Small intestine (tissue), 7 donors: ENCODE measurements at regions not wholly inside any gene's neighbourhood (a gene's known extent, or its start where the extent isn't known, plus 50 kb on each side); places are given as distances from the start of the nearest gene placed in this dataset.
A peak's percentile ranks its signal among the peaks of the same experiment; 100 is the strongest.

Source experiments
- DNase-seq, 2 donors: peaks; one replicate each; pipeline versions ENCODE4 v3.0.0 to v3.0.0-alpha.2; 2013
- FAIRE-seq: peaks from 2 replicates; lab custom pipeline; 2012; peaks lifted over from hg19 to GRCh38; lab: Jason Lieb, UNC
- H3K27ac ChIP-seq, 3 donors: one replicate each; pipeline ENCODE4 v1.5.1; 2013; ENCODE audit warnings: low read length in 2 of 3, mild to moderate bottlenecking in 2 of 3, control low read depth in 1 of 3, inconsistent platforms in 1 of 3, low read depth in 1 of 3, moderate library complexity in 1 of 3
- H3K27me3 ChIP-seq, 3 donors: one replicate each; pipeline ENCODE4 v1.6.1; 2013; ENCODE audit warnings: low read length in 3 of 3, inconsistent platforms in 1 of 3; ENCODE audit not compliant: control insufficient read depth in 3 of 3, insufficient read depth in 3 of 3
- H3K36me3 ChIP-seq, 3 donors: one replicate each; pipeline ENCODE4 v1.6.1; 2013; ENCODE audit warnings: low read length in 3 of 3, inconsistent platforms in 1 of 3, low read depth in 1 of 3, mild to moderate bottlenecking in 1 of 3, moderate library complexity in 1 of 3; ENCODE audit not compliant: control insufficient read depth in 3 of 3, insufficient read depth in 2 of 3
- H3K4me1 ChIP-seq, 3 donors: one replicate each; pipeline ENCODE4 v1.6.1; 2013; ENCODE audit warnings: low read length in 2 of 3, inconsistent platforms in 1 of 3, low read depth in 1 of 3, mild to moderate bottlenecking in 1 of 3, moderate library complexity in 1 of 3; ENCODE audit not compliant: control insufficient read depth in 3 of 3, insufficient read depth in 2 of 3
- H3K4me3 ChIP-seq, 3 donors: one replicate each; pipeline ENCODE4 v1.5.1; 2013; ENCODE audit warnings: low read length in 3 of 3, control low read depth in 1 of 3, inconsistent platforms in 1 of 3, low read depth in 1 of 3, mild to moderate bottlenecking in 1 of 3, moderate library complexity in 1 of 3
- H3K9me3 ChIP-seq, 2 donors: one replicate each; pipeline ENCODE4 v1.6.1; 2013; ENCODE audit warnings: low read depth in 1 of 2, low read length in 1 of 2; ENCODE audit not compliant: control insufficient read depth in 2 of 2, insufficient read depth in 1 of 2
- WGBS, 3 donors: extraction: QIAGEN DNeasy Blood & Tissue Kit; methylation state at CpG; one replicate each; pipeline ENCODE4 v1.1.7; 2013; 5-methylcytosine and 5-hydroxymethylcytosine counted together
- donor health status: healthy with polysubstance abuse.
- donor health status: control.
- donor health status: control.
- donor health status: Bipolar disorder and iron deficiency.
- donor health status: healthy.

DNA sequence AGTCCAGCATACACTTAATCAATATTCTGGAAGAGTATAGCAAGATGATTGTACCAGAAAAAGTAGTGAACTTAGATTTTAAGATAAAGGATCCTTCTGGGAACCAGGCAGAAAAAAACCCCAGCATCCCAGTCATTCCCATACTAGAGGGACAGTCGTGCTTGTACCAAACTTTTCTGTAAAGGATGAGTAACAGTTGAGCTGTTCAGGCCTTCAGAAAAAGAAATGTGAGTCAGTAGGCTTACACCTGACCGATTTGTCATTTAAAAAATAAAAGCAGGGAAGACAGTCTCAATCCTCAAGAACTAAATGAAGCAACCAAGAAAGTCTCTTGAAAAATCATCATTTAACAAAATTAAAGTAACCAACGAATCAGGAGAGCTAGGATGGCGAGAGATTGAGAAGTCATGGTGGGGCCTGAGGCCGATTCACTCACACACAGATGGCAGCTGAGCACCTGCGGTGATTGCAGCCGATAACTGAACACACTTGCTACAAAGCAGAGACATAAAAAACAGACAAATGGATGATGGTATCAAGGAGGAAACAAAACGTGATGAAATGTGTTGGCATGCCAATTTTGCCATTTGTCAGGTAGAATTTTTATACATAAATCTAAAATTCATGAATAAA lies 170.0 kb upstream of the ALKAL2 start:
- no peak for FAIRE-seq
- WGBS, 3 donors, result 73 to 78% (median 74%) methylated on average over 8 of the region's 8 CpGs
- no peaks in the 10 kb centered on the region for H3K4me1 ChIP-seq
- H3K27ac ChIP-seq, result no peak overlapping the region
- no peak for DNase-seq
- peaks cover 0 to 3% of the 10 kb centered on the region in 2 donors for H3K9me3 ChIP-seq
- H3K36me3 ChIP-seq, result no peaks in the 10 kb centered on the region
- peaks cover 0 to 7% (median 0%) of the 10 kb centered on the region in 3 donors for H3K27me3 ChIP-seq
- H3K4me3 ChIP-seq, result no peak overlapping the region

DNA sequence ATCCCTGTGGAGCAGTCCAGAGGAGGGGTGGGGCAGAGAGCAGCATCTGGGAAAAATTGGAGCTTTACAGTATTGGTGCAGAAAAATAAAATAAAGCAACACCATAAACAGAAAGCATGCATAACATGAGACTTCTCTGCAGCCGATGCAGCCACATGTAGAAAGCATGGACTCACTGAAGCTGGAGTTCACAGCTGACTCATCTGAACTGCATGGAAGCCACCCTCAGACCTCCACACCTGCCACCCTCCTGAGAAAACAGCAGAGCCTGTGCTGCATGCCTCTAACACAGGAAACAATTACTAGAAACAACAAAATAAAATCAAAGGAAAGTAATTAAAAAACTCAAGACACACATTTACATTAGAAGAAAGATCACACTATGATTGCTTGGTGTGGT lies 169.4 kb upstream of the ALKAL2 start:
- WGBS, 3 donors, result 14 to 59% (median 29%) methylated on average over 1 of the region's 1 CpG
- Histone ChIP-seq H3K4me3 (no peak overlapping the region), H3K9me3 (peaks cover 0 to 3% of the 10 kb centered on the region in 2 donors), H3K36me3 (no peaks in the 10 kb centered on the region), H3K27ac (no peak overlapping the region), H3K4me1 (no peaks in the 10 kb centered on the region), H3K27me3 (peaks cover 0 to 9% (median 0%) of the 10 kb centered on the region in 3 donors)
- DNase-seq (no peak), FAIRE-seq (no peak)

DNA sequence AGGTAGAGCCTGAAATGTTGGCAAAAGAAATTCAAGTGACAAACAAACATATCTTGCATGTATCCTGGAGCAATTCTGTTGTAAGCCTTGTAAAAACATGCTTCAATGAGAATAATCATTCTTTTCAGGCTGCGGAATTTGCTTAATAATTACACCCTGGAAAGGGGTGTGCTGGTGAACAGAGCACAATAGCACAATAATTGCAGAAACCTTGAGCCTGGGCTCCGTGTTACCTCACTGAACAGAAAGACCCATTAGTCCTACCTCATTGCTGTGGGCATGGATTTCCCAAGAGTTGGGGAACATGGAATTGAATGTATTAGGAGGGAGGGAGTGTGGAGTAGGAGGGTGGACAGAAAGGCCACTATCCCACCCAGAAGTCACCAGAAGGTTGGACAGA lies 168.0 kb upstream of the ALKAL2 start:
- H3K36me3 ChIP-seq, result no peaks in the 10 kb centered on the region
- FAIRE-seq, result no peak
- H3K9me3 ChIP-seq, result no peaks in the 10 kb centered on the region
- no peak overlapping the region for H3K27ac ChIP-seq
- no peak for DNase-seq
- 82 to 86% (median 82%) methylated on average over 2 of the region's 2 CpGs for WGBS, 3 donors
- H3K4me3 ChIP-seq, result no peak overlapping the region
- peaks cover 0 to 7% (median 0%) of the 10 kb centered on the region in 3 donors for H3K27me3 ChIP-seq
- H3K4me1 ChIP-seq, result no peaks in the 10 kb centered on the region

DNA sequence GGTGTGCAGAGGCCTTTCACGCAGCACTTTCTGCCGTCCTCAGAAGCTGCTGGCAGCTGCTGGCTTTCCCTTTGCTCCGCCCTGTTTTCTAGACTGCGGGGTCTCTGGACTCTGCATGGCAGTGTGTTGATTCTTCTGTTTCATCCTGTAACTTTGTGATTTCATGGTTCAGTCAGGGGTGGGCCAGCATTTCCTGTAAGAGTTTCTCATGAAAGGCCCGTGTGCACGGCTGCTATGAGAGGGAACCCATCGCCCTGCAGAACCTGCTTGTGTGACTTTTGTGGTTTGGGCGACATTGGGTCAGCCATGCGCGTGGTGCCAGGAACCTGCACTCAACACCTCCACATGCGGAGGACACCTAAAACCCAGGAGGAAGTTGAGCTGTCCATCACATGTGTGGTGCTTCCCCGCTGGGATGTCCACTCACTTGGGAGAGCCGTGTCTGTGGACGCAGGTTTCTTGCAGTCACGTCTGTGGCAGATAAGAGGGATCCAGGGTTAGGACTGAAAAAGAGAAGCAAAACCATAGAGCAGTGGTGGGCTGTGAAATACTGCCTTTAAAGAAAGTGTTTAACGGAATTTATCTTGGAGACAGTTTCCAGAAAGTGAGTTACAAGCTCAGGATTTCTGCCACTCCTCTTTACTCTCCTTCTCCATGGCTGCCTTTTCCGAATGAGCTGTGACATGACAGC lies 167.3 kb upstream of the ALKAL2 start:
- no peaks in the 10 kb centered on the region for H3K36me3 ChIP-seq
- H3K27ac ChIP-seq, result no peak overlapping the region
- no peaks in the 10 kb centered on the region for H3K4me1 ChIP-seq
- DNase-seq (no peak), FAIRE-seq (no peak)
- peaks cover 0 to 6% (median 0%) of the 10 kb centered on the region in 3 donors for H3K27me3 ChIP-seq
- 69 to 86% (median 75%) methylated on average over 17 of the region's 17 CpGs for WGBS, 3 donors
- no peak overlapping the region for H3K4me3 ChIP-seq
- no peaks in the 10 kb centered on the region for H3K9me3 ChIP-seq

DNA sequence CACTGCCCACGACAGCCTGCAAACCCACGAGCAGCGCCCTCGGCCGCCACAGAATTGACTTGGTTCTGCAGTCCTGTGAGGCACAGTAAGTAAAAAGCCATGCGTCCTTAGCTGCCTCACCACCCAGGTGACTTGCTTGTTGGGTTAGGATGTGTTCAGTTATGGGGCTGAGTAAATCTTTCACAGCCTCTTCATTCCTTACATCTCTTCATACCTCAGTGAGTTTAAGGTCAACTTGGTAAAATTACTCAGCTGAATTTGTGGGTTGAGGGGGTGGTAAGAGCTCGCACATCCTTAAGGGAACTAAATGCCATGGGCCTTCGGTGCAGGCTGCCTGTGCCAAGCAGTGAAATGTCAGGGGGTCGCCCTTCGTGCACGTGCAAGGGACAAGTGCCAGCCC lies 165.2 kb upstream of the ALKAL2 start:
- Histone ChIP-seq H3K27ac (no peak overlapping the region), H3K27me3 (peaks cover 0 to 5% (median 0%) of the 10 kb centered on the region in 3 donors), H3K4me3 (no peak overlapping the region), H3K9me3 (no peaks in the 10 kb centered on the region), H3K4me1 (no peaks in the 10 kb centered on the region), H3K36me3 (no peaks in the 10 kb centered on the region)
- 88 to 91% (median 90%) methylated on average over 11 of the region's 11 CpGs for WGBS, 3 donors
- no peak for DNase-seq
- FAIRE-seq, result no peak

DNA sequence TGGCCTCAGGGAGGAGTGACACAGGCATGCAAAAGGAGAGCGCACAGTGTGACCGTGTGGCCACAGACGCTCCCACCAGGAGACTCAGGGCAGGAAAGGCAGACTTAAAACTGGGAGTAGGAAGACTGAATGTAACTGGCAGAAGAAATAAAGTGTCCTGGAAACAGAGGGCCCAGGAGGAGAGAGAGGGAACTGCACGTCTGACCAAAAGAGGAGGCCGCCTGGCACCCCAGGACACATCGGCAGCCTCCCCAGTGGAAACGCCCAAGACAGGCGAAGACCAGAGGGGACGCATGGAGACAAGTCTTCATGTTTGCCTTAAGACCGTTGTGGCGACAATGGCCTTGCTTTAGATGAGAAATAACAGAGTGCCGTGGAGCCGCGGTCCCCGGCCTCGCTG lies 163.6 kb upstream of the ALKAL2 start:
- Histone ChIP-seq H3K9me3 (no peaks in the 10 kb centered on the region), H3K4me3 (no peak overlapping the region), H3K27ac (no peak overlapping the region), H3K4me1 (peaks cover 0 to 3% (median 0%) of the 10 kb centered on the region in 3 donors), H3K27me3 (peaks cover 0 to 5% (median 0%) of the 10 kb centered on the region in 3 donors), H3K36me3 (no peaks in the 10 kb centered on the region)
- no peak for FAIRE-seq
- no peak for DNase-seq
- 95 to 96% (median 95%) methylated on average over 16 of the region's 16 CpGs for WGBS, 3 donors

DNA sequence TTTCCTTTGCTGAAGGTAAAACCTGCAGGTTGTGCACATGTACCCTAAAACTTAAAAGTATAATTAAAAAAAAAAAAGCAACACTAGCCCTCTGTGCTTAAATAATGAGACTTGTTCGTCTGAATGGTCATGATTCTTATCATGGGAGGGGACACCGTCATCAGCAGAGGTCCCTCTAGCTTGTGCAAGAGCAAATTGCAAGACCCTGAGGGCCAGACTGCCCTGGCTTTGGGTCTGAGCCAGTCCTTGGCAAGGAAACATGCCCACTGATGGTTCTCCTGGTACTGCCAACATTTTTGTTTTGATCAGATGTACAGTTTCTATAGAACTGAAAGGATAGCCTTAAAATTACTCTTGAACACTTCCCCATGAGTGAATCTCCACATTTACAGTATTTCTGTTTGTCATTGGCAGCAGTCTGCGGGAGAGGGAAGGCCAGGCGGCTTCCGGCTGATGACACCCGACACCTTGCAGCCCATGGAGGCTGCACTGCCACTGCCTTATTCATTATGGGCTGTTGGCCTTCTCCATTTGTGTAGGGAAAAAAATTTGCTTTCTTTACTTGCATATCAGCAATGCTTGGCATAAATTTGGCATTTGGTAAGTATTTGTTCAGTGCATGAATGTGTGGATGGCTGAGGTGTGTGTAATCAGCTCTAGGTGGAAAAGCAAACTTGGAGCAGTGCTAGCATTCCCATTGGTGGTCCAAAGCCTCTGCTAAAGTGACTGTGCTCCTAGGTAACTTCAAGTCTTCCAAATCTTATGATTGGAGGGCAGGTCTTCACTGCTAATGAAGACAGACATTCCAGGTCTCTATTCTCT lies 161.6 kb upstream of the ALKAL2 start:
- WGBS, 3 donors, result 80 to 89% (median 84%) methylated on average over 6 of the region's 6 CpGs
- peaks cover 0 to 5% (median 0%) of the 10 kb centered on the region in 3 donors for H3K4me1 ChIP-seq
- DNase-seq, result no peak
- no peak for FAIRE-seq
- H3K36me3 ChIP-seq, result no peaks in the 10 kb centered on the region
- H3K27me3 ChIP-seq, result peaks cover 0 to 5% (median 0%) of the 10 kb centered on the region in 3 donors
- no peaks in the 10 kb centered on the region for H3K9me3 ChIP-seq
- H3K27ac ChIP-seq, result no peak overlapping the region
- no peak overlapping the region for H3K4me3 ChIP-seq

DNA sequence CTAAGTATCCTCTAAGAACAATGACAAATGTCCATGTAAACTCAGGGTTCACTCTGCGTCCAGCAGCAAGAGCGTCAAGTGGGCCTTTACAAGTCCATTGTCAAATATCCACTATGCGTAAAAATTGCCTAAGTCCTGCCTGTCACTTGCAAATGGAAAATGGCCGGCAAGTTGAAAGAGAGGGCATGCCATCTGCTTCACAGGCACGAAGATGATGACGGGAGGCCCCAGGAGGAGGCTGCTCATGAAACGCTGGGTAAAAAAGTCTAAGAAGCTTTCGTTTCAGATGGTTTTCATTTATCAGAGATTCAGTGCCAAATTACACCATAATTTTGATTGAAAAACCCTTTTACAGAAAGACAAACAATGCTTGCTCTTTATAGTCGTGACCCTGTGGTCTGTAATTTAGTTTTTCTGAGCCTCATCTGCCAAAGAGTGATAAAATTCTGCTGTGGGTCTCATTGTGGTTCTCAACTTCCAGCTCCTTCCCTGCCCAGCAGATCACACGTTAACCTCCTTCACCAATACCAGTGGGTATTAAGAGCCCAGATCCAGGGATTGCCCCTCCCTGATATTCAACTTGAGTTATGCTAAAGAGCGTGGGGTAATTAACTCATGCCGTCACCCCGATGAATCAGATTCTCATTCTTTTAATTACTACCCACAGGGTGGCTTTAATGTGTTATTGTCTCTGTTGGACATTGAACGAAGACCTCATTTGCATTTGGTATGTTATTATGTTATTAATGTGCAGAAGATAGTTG lies 160.2 kb upstream of the ALKAL2 start:
- H3K27ac ChIP-seq, result peak overlapping the region in 1 of 3 donors; percentile 73
- 71 to 87% (median 84%) methylated on average over 14 of the region's 14 CpGs for WGBS, 3 donors
- H3K4me1 ChIP-seq, result peaks cover 0 to 5% (median 0%) of the 10 kb centered on the region in 3 donors
- no peaks in the 10 kb centered on the region for H3K9me3 ChIP-seq
- H3K27me3 ChIP-seq, result peaks cover 0 to 5% (median 0%) of the 10 kb centered on the region in 3 donors
- FAIRE-seq, result no peak
- peak in 1 of 2 donors; percentile 67 for DNase-seq
- no peaks in the 10 kb centered on the region for H3K36me3 ChIP-seq
- H3K4me3 ChIP-seq, result no peak overlapping the region
